Muscle of back (tissue), 3 donors: ENCODE measurements at regions not wholly inside any gene's neighbourhood (a gene's known extent, or its start where the extent isn't known, plus 50 kb on each side); places are given as distances from the start of the nearest gene placed in this dataset.
"Not testable (repeated sequence)": the region's sequence is repeated elsewhere in the genome, so short reads cannot be mapped to it uniquely, and the experiment has no call there.

ENCODE experiments used
- DNase-seq, 3 donors: peaks; one replicate each; pipeline versions ENCODE4 v3.0.0 to v3.0.0-alpha.2; 2013

DNA sequence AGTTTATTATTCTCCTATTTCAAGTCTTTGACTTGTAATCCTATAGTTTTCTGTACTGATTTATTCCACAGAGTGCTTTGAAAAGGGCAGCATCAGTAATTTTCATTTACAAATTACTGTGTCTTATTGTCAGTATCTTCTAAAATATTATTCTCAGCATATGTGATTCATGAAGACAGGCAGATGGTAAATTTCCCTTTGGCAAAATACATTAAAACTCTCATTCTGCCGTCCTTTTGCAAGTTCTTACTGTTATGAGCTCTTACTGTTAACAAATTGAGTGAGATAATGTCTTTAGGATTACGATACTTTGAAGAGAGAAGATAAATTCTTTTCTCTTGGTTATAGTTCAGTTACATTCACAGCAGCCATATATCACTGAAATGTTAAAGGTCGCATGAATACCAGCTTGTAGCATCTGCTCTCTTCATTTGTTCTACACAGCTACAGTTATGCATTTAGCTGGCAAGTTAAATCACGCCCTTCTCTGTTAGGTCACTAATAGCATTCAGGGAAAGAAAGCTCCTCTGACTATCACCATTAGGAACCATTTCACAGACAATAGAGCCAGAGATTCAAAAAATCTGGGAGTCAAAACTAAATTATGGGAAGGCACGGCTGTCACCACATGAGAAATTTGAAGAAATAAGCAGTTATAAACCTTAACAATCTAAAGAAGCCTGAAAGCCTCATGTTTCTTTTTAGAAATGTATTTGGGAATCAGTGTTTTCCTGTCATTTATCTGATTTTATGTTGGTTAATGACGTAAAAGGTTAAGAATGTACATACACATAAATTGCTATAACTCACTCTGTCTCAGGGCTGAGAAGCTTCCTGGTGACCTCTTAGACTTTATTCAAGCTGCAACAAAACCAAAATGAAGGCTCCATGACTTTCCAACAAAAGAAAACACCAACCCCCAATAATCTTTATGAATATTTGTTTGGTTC, 109.6 kb upstream of the SP4 start:
- peak in 1 of 3 donors; percentile 11 for DNase-seq

- DNase-seq = no peak
Observed at GRCh38 chr7:21318916-21319270, 109.0 kb upstream of the SP4 start.

DNA sequence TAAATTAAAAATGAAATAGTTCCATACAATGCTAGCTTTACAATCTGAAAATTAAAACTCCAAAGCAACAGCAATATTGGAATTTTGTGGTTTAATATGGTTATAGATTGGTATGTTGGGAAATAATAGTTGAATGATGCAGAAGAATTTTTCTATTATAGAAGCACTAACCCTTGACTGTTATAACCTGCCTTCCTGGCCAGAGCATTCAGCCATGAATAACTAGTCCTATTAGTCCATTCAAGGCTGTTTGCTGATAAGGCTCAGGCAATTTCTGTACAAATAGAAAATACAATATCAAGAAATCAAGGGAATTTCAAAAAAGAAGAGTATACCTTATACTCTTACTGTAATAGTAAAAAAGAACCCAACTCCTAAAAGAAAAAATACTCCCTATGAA, 101.6 kb upstream of the SP4 start:
- no peak for DNase-seq

GRCh38 chr7:21326921-21327320, 101.0 kb upstream of the SP4 start:
- no peak for DNase-seq

DNA sequence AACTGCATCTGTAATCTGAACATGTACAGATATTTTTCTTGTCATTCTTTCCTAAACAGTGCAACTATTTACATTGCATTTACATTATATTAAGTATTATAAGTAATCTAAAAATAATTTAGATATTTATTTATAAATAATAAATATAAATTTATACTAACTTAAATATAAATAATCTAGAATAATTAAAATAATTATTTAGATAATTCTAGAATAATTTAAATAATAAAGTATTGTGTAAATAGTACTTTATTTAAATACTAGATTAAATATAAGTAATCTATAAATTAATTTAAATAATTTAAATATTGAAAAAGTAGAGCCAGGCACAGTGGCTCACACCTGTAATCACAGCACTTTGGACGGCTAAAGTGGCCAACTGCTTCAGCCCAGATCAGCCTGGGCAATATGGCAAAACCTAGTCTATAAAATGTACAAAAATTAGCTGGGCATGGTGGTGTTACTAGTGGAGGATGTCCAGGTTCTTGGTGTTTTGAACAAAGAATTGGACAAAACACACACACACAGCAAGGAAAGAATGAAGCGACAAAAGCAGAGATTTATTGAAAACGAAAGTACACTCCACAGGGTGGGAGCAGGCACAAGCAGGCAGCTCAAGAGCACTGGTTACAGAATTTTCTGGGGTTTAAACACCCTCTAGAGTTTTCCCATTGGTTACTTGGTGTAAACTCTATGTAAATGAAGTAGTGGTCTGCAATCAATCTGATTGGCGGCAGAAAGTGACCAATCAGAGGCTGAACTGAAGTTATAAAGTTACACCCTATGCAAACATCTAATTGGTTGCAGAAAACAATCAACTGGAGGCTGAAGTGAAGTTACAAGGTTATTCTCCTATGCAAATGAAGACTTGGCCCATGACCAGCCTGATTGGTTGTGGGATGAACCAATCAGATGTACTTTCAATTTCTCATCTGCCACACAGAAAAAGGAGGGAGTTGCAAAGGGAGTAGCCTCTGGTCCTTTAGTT, 100.2 kb upstream of the SP4 start:
- DNase-seq = no peak

DNA sequence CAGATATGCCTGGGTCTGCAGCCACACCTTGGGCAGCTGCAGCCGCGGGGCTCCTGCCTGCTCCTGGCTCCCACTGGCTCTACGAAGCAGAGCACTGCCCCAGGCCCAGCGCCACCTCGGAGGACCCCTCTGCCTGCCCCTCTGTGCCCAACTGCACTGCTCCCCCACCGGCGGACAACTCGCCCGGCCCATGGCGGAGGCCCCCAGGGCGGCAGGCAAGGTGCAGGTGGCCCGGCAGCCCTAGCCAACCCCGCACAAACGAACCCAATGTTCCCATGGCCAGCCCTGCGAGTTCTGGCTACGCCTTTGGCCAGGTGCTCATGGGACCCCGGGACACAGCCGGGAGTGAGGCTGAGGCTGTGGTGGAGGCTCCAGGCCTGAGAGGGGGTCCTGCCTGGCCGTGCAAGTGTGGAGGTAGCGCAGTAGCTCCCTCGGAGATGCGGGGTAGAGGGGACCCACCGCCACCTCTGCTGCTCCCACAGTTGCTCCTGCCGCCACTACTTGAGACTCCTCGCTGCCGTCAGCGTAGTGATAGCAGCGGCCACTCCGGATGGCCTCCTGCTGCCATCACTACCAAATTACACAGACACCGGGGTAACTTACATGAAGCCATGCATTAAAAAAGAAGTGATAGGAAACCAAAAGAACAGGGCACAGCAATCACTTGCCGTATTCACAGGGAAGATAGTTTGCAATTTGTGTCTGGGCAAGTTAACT, 97.3 kb upstream of the SP4 start:
- no peak for DNase-seq

GRCh38 chr7:21334906-21335305, 93.0 kb upstream of the SP4 start:
- DNase-seq = no peak

DNA sequence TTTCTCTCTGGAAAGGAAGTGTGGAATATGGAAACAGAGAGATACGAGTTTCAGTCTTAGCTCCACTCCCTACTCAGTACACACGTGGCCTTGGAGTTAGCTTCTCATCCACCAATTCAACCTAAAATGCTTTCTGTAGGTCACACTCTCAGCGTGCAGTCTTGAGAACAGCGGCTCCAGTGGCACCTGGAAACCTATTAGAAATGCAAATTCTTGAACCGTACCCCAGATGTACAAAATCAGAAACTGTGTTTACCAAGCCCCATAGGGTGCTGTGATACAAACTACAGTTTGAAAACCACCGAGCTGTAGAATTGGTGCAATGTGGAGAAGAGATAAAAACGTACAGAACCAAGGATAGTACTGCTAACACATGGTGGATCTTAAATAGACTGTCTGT, 91.1 kb upstream of the SP4 start:
- DNase-seq = no peak

- DNase-seq = no peak
Observed at GRCh38 chr7:21338728-21339164, 89.1 kb upstream of the SP4 start.

GRCh38 chr7:21344900-21345299, 83.0 kb upstream of the SP4 start:
- not testable (repeated sequence) for DNase-seq

DNA sequence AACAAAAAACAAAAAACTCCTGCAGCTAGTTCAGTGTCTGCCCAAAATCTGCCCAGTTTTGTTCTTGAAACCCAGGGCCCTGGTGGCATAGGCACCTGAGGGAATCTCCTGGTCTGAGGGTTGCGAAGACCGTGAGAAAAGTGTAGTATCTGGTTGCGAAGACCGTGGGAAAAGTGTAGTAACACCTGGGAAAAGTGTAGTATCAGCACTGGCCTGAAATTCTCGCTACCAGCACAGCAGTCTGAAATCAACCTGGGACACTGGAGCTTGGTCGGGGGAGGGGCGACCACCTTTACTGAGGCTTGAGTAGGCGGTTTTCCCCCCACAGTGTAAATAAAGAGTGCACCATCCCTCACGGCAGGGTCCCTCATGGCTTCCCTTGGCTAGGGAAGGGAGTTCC, 82.5 kb upstream of the SP4 start:
- no peak for DNase-seq

- DNase-seq = no peak
Observed at GRCh38 chr7:21346297-21346696, 81.6 kb upstream of the SP4 start.

GRCh38 chr7:21352540-21353387, 75.1 kb upstream of the SP4 start:
- DNase-seq = peak; percentile 1 to 24 (median 8)

DNA sequence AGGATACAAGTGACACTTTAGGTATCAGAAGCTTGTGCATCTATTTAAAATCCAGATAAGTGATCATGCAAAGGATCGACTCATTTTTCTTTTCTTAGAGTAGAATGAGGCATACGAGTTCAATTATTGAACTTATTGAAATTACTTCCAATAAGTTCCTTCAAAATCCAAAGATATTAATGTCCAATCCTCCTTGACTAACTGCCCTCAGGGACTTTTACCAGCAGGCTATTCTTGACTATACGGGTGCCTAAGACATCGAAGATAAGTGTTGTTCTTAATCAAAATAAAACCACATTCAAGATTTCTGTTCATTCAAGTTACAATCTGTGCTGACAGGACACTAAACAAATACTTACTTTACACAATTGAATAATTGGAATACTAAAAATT, 74.5 kb upstream of the SP4 start:
- DNase-seq = no peak

GRCh38 chr7:21354284-21354683, 73.6 kb upstream of the SP4 start:
- no peak for DNase-seq

- DNase-seq = no peak
Observed at GRCh38 chr7:21355406-21355874, 72.4 kb upstream of the SP4 start.

GRCh38 chr7:21356616-21357015, 71.3 kb upstream of the SP4 start:
- no peak for DNase-seq

GRCh38 chr7:21357151-21358097, 70.5 kb upstream of the SP4 start:
- DNase-seq = no peak

GRCh38 chr7:21358648-21359047, 69.2 kb upstream of the SP4 start:
- DNase-seq = no peak

DNA sequence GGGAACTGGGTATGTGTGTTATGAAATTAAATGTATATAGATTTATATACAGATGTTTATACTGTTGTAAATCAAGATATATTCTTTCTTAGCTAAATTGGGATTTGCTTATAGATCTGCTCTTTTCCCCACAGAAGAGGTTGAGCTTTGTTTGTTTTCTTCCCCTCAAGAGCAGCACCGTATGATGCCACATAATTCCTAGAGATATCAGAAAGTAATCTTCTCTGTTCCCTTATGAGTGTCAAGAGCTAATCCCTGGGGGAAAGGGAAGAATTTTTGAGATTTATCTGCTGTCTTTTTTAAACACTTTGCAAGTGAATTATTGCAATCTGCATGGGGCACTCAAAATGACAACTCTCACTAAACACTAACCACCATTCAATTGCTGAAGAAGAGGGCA, 68.7 kb upstream of the SP4 start:
- DNase-seq = no peak
